Coronary artery (tissue), 2 donors: ENCODE measurements at regions not wholly inside any gene's neighbourhood (a gene's known extent, or its start where the extent isn't known, plus 50 kb on each side); places are given as distances from the start of the nearest gene placed in this dataset.

Experiments
- DNase-seq: peaks from one replicate; pipeline ENCODE4 v3.0.0-alpha.2; 2017; ENCODE audit warnings: low spot score
- H3K27ac ChIP-seq, 2 donors: fragments of 200-600 bp; sonication (generic); one replicate each; pipeline ENCODE4 v1.5.1; 2016 to 2019
- H3K4me3 ChIP-seq: fragments of 200-600 bp; sonication (generic); 2 replicates; pipeline ENCODE4 v1.5.1; 2016; ENCODE audit warnings: mild to moderate bottlenecking, moderate library complexity
- TF ChIP-seq, protein P1 (sequence below): fragments of 200-600 bp; sonication (generic); IDR thresholded peaks from one replicate; pipeline ENCODE4 v1.5.1; 2019; ENCODE audit warnings: antibody characterized with exemption

DNA sequence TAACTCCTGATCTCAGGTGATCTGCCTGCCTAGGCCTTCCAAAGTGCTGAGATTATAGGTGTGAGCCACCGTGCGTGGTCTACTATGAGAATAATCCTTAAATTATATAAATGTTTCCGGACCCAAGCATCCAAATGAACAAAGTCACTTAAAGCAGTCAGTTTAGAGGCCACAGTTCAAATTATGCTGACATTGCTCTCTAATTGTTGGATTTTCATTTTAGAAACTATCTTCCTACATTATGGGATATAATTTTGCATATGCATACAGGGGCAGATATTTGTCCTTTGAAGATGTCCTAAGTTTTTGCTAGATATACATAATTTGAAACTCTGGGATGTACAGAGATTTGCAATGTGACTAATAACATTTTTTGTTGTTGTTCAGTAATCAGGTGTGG, 390.1 kb downstream of the RND3 start:
- no peak overlapping the region for H3K27ac ChIP-seq
- DNase-seq: no peak
- H3K4me3 ChIP-seq: no peak overlapping the region
- TF ChIP-seq, protein P1, sequence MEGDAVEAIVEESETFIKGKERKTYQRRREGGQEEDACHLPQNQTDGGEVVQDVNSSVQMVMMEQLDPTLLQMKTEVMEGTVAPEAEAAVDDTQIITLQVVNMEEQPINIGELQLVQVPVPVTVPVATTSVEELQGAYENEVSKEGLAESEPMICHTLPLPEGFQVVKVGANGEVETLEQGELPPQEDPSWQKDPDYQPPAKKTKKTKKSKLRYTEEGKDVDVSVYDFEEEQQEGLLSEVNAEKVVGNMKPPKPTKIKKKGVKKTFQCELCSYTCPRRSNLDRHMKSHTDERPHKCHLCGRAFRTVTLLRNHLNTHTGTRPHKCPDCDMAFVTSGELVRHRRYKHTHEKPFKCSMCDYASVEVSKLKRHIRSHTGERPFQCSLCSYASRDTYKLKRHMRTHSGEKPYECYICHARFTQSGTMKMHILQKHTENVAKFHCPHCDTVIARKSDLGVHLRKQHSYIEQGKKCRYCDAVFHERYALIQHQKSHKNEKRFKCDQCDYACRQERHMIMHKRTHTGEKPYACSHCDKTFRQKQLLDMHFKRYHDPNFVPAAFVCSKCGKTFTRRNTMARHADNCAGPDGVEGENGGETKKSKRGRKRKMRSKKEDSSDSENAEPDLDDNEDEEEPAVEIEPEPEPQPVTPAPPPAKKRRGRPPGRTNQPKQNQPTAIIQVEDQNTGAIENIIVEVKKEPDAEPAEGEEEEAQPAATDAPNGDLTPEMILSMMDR: no peak

DNA sequence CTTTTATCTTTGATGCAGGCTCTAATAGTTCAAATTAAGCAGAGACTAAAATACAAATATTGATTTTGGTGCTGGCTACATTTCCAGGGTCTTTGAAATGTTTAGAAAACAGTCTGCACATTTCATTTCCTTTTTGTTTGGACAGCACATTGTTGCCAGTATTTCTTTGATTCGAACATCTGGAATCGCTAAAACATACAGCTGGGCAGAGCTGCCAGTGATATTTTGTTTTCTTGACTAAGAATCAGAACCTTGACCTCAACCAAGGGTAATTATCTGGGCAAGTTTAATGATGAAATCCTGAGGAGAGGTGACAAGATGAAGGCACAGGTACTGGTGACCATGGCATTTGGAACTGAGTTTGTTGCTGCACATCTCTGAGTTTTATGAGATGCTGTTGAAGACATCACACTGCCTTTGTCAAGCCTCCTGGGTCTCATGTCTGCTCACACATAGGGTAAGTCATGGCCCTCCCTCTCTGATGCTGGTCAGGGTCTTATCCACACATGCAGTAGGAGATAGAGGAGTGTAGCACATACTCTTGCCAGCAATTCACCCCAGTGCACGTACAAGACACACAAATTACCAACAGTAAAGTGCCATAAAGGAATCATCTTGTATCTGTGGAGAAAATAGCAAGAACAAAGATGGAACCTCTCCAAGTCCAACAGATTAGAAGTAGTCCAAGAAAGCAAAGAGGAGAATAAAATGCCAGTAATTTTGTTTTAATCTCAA, 391.9 kb downstream of the RND3 start:
- DNase-seq: no peak
- no peak overlapping the region for H3K27ac ChIP-seq
- TF ChIP-seq, protein P1: no peak
- no peak overlapping the region for H3K4me3 ChIP-seq

DNA sequence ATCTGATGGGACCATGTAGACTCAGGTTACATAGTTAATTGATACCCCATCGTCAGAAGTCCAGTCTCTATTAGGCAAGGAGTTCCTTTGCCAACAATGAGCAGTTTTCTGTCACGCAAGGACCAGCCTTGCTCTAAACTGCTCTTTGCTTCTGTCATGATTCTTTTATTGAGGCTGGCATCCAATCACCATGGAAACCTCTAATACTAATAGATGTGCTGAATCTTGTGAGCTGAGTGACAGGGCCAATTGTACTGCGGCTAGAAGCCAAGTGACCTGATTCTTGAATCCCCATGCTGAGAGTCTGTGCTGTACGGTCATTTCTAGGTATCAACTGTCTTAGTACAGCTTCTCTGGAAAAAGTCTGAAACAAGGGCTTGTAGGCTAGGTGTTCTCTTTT, 395.6 kb downstream of the RND3 start:
- H3K27ac ChIP-seq: no peak overlapping the region
- no peak overlapping the region for H3K4me3 ChIP-seq
- TF ChIP-seq, protein P1: no peak
- DNase-seq: no peak

DNA sequence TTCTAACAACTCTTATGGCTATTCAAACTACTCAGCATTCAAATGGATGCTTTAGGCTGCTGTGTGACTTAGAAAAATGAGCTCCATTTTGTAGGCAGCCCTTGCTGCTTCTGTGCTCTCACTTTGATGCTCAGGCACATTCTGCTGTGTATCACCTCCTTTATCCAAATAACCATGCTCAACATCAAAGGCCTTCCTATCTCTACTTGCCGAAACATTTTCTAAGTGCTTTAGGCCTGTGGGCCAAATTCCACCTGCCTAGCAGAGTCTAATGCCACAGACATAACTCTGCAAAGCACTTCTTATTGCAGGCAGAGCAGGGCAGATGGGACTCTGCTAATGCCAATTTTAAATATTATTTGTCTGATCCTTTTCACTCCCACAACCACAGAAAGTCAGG, 397.4 kb downstream of the RND3 start:
- H3K27ac ChIP-seq: no peak overlapping the region
- no peak overlapping the region for H3K4me3 ChIP-seq
- DNase-seq: no peak
- TF ChIP-seq, protein P1: no peak

DNA sequence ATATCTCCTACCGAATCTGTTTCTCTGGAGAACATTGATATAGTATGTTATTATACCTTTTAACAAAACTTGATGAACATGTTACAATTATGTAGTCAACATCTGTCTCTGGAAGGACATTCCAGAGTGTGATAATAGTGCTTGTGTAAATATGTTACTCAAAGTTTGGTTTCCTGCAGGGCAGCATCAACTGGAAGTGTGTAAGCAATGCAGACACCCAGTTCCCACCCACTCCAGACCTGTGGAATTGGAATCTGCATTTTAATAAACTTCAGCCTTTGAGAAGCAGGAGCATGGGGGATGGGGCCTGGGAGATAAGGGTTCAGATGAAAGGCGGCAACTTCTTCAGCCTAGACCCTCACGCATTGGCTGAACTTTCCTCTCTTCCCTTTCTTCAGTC, 398.9 kb downstream of the RND3 start:
- no peak for DNase-seq
- Histone ChIP-seq H3K27ac (no peak overlapping the region), H3K4me3 (no peak overlapping the region)
- TF ChIP-seq, protein P1: no peak

DNA sequence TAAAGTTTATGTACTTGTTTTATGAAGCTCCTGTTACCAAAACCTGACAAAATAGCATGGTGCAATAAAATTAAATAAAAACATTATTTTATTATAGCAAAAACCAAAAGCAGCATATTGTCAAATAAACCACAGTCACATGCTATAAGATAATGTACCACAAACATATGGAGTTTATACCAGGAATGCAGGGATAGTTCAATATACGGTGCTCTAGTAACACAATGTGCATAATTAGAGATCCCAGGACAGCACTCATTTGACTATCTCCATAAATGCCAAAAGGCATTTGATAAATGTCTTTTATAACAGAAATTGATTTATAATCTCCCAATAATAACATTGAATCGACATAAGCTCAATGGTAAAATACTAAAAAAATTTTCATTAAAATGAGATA, 402.0 kb downstream of the RND3 start:
- no peak overlapping the region for H3K4me3 ChIP-seq
- DNase-seq: no peak
- no peak overlapping the region for H3K27ac ChIP-seq
- TF ChIP-seq, protein P1: no peak

DNA sequence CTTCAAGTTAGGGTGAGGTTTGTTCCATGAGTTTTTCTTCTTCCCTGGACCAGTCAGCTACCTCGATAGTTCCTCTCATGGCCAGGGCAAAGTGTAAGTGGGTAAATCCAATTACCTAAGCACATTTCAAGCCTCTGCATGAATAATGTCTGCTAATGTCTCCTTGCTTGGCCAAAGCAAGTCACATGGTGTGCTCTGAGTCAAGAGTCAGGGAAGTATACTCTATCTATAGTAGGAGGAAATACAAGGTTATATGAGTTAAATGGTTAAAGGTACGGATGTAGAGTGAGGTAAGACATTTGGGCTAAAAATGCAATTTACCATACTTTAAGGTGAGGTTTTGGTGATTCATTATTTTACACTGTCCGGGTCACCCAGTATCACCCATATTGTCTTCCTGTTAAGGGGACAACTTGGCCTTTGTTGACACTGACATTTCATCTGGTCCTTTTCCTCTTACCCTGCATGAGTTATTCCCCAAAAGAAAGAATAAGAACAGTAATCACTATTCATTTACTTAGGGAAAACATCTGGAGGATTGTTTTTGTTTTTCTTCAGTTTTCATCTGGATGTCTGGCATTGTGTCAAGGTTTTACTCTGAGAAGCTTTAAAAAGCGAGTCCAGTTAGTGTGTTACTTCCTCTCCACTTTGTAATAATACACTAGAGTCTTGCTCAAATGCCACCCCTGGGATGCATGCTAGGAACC, 405.5 kb downstream of the RND3 start:
- TF ChIP-seq, protein P1: no peak
- no peak overlapping the region for H3K27ac ChIP-seq
- H3K4me3 ChIP-seq: no peak overlapping the region
- no peak for DNase-seq
